BLaER1 treated with 17β-estradiol and CSF1 and Interleukin-3, amounts not matched to agents 10 nM and 100 nM (cell line): ENCODE measurements at regions not wholly inside any gene's neighbourhood (a gene's known extent, or its start where the extent isn't known, plus 50 kb on each side); places are given as distances from the start of the nearest gene placed in this dataset.
"Not testable (repeated sequence)": the region's sequence is repeated elsewhere in the genome, so short reads cannot be mapped to it uniquely, and the experiment has no call there.

ENCODE experiments used
- H3K27ac ChIP-seq, 11 experiments: shearing (Covaris generic); formaldehyde crosslinking; 2 replicates each; pipeline ENCODE4 v1.8.1; 2022
- H3K27me3 ChIP-seq, 11 experiments: shearing (Covaris generic); formaldehyde crosslinking; 2 replicates each; pipeline ENCODE4 v1.8.1; 2022
- H3K36me3 ChIP-seq, 11 experiments: shearing (Covaris generic); formaldehyde crosslinking; 2 replicates each; pipeline ENCODE4 v1.8.1; 2022
- H3K4me1 ChIP-seq, 10 experiments: shearing (Covaris generic); formaldehyde crosslinking; 2 replicates each; pipeline ENCODE4 v1.8.1; 2022
- H3K4me2 ChIP-seq, 11 experiments: shearing (Covaris generic); formaldehyde crosslinking; 2 replicates each; pipeline ENCODE4 v1.8.1; 2022
- H3K4me3 ChIP-seq, 10 experiments: shearing (Covaris generic); formaldehyde crosslinking; 2 replicates each; pipeline ENCODE4 v1.8.1; 2022
- H3K9ac ChIP-seq, 11 experiments: shearing (Covaris generic); formaldehyde crosslinking; 2 replicates each; pipeline ENCODE4 v1.8.1; 2022
- H3K9me3 ChIP-seq, 11 experiments: shearing (Covaris generic); formaldehyde crosslinking; replicated peaks in 1 of 11; 2 replicates each; pipeline ENCODE4 v1.8.1; 2022
- H4K20me1 ChIP-seq, 11 experiments: shearing (Covaris generic); formaldehyde crosslinking; 2 replicates each; pipeline ENCODE4 v1.8.1; 2022
- Cebpa-rat ChIP-seq, 11 experiments: shearing (Covaris generic); IDR thresholded peaks; 2 replicates each; pipeline ENCODE4 v1.8.1; 2022

- no peak overlapping the region for H3K9ac ChIP-seq
- H3K27me3 ChIP-seq = no peaks in the 10 kb centered on the region
- no peaks in the 10 kb centered on the region for H4K20me1 ChIP-seq
- H3K4me2 ChIP-seq = no peak overlapping the region
- H3K4me3 ChIP-seq = no peak overlapping the region
- no peak for TF ChIP-seq Cebpa-rat (IDR thresholded peaks at IDR 0.05)
- no peak overlapping the region for H3K27ac ChIP-seq
- H3K4me1 ChIP-seq = peaks cover 0 to 16% (median 0%) of the 10 kb centered on the region in 10 experiments; a peak in 4 of 20 replicates
- no peaks in the 10 kb centered on the region for H3K9me3 ChIP-seq
- no peaks in the 10 kb centered on the region for H3K36me3 ChIP-seq
These were observed 323.8 kb upstream of the NOX3 start for GRCh38 chr6:155779456-155779855.

- peaks cover 0 to 16% (median 0%) of the 10 kb centered on the region in 10 experiments; a peak in 4 of 20 replicates for H3K4me1 ChIP-seq
These were observed 322.7 kb upstream of the NOX3 start for GRCh38 chr6:155778336-155778735.

GRCh38 chr6:155771822-155772221 is 316.2 kb upstream of the NOX3 start:
- H4K20me1 ChIP-seq = no peaks in the 10 kb centered on the region
- peaks cover 0 to 12% (median 4%) of the 10 kb centered on the region in 11 experiments; a peak in 5 of 22 replicates for H3K9me3 ChIP-seq
- H3K4me2 ChIP-seq = no peak overlapping the region
- H3K27ac ChIP-seq = no peak overlapping the region
- no peak for TF ChIP-seq Cebpa-rat (IDR thresholded peaks at IDR 0.05)
- no peak overlapping the region for H3K9ac ChIP-seq
- H3K36me3 ChIP-seq = no peaks in the 10 kb centered on the region
- H3K27me3 ChIP-seq = no peaks in the 10 kb centered on the region
- H3K4me1 ChIP-seq = no peaks in the 10 kb centered on the region
- no peak overlapping the region for H3K4me3 ChIP-seq

More at GRCh38 chr6:155778336-155778735, 322.7 kb upstream of the NOX3 start:
- TF ChIP-seq Cebpa-rat (IDR thresholded peaks at IDR 0.05) = no peak
- Histone ChIP-seq H4K20me1 (no peaks in the 10 kb centered on the region), H3K36me3 (no peaks in the 10 kb centered on the region), H3K9me3 (no peaks in the 10 kb centered on the region), H3K4me2 (no peak overlapping the region), H3K27ac (no peak overlapping the region), H3K4me3 (no peak overlapping the region), H3K9ac (no peak overlapping the region), H3K27me3 (no peaks in the 10 kb centered on the region)

GRCh38 chr6:155770856-155771255 is 315.2 kb upstream of the NOX3 start:
- H3K36me3 ChIP-seq = no peaks in the 10 kb centered on the region
- no peaks in the 10 kb centered on the region for H3K4me1 ChIP-seq
- H3K27me3 ChIP-seq = no peaks in the 10 kb centered on the region
- no peak overlapping the region for H3K4me3 ChIP-seq
- no peak overlapping the region for H3K27ac ChIP-seq
- peaks cover 0 to 12% (median 4%) of the 10 kb centered on the region in 11 experiments; a peak in 5 of 22 replicates for H3K9me3 ChIP-seq
- no peaks in the 10 kb centered on the region for H4K20me1 ChIP-seq
- H3K9ac ChIP-seq = no peak overlapping the region
- no peak for TF ChIP-seq Cebpa-rat (IDR thresholded peaks at IDR 0.05)
- H3K4me2 ChIP-seq = no peak overlapping the region

GRCh38 chr6:155770313-155770712 is 314.7 kb upstream of the NOX3 start:
- no peak overlapping the region for H3K4me2 ChIP-seq
- TF ChIP-seq Cebpa-rat (IDR thresholded peaks at IDR 0.05) = no peak
- peaks cover 0 to 12% (median 4%) of the 10 kb centered on the region in 11 experiments; a peak in 5 of 22 replicates for H3K9me3 ChIP-seq
- H3K9ac ChIP-seq = no peak overlapping the region
- no peaks in the 10 kb centered on the region for H3K27me3 ChIP-seq
- H3K4me1 ChIP-seq = no peaks in the 10 kb centered on the region
- no peaks in the 10 kb centered on the region for H4K20me1 ChIP-seq
- no peak overlapping the region for H3K27ac ChIP-seq
- H3K36me3 ChIP-seq = no peaks in the 10 kb centered on the region
- H3K4me3 ChIP-seq = no peak overlapping the region

GRCh38 chr6:155765275-155766194 is 309.9 kb upstream of the NOX3 start:
- Histone ChIP-seq H4K20me1 (no peaks in the 10 kb centered on the region), H3K4me2 (no peak overlapping the region), H3K4me1 (no peaks in the 10 kb centered on the region), H3K9ac (no peak overlapping the region), H3K36me3 (no peaks in the 10 kb centered on the region), H3K27ac (no peak overlapping the region), H3K27me3 (no peaks in the 10 kb centered on the region), H3K4me3 (no peak overlapping the region), H3K9me3 (peaks cover 0 to 8% (median 4%) of the 10 kb centered on the region in 11 experiments; a peak in 5 of 22 replicates)
- TF ChIP-seq Cebpa-rat (IDR thresholded peaks at IDR 0.05) = no peak

- H3K27me3 ChIP-seq = no peaks in the 10 kb centered on the region
These were observed 307.0 kb upstream of the NOX3 start for GRCh38 chr6:155762649-155763048.

GRCh38 chr6:155755452-155755851 is 299.8 kb upstream of the NOX3 start:
- H3K4me3 ChIP-seq = no peak overlapping the region
- H3K4me2 ChIP-seq = no peak overlapping the region
- H3K4me1 ChIP-seq = no peaks in the 10 kb centered on the region
- no peak for TF ChIP-seq Cebpa-rat (IDR thresholded peaks at IDR 0.05)
- no peaks in the 10 kb centered on the region for H4K20me1 ChIP-seq
- H3K9me3 ChIP-seq = peaks cover 14 to 28% (median 21%) of the 10 kb centered on the region in 11 experiments
- H3K9ac ChIP-seq = no peak overlapping the region
- H3K27ac ChIP-seq = no peak overlapping the region
- H3K27me3 ChIP-seq = no peaks in the 10 kb centered on the region
- H3K36me3 ChIP-seq = no peaks in the 10 kb centered on the region

More at GRCh38 chr6:155762649-155763048, 307.0 kb upstream of the NOX3 start:
- Histone ChIP-seq H3K27ac (no peak overlapping the region), H3K4me3 (no peak overlapping the region), H3K9ac (no peak overlapping the region), H3K36me3 (no peaks in the 10 kb centered on the region), H4K20me1 (no peaks in the 10 kb centered on the region), H3K4me2 (no peak overlapping the region), H3K9me3 (no peaks in the 10 kb centered on the region), H3K4me1 (no peaks in the 10 kb centered on the region)
- no peak for TF ChIP-seq Cebpa-rat (IDR thresholded peaks at IDR 0.05)

GRCh38 chr6:155748778-155749177 is 293.1 kb upstream of the NOX3 start:
- H3K36me3 ChIP-seq, H3K27me3 ChIP-seq, H3K27ac ChIP-seq, H3K9ac ChIP-seq, H3K4me2 ChIP-seq, H3K4me3 ChIP-seq, H3K4me1 ChIP-seq, H4K20me1 ChIP-seq: not testable (repeated sequence)
- H3K9me3 ChIP-seq = peaks cover 7 to 19% (median 15%) of the 10 kb centered on the region in 11 experiments; a peak in 21 of 22 replicates

GRCh38 chr6:155747491-155747890 is 291.9 kb upstream of the NOX3 start:
- Histone ChIP-seq H3K27ac (no peak overlapping the region), H3K9me3 (peaks cover 0 to 9% (median 8%) of the 10 kb centered on the region in 11 experiments; a peak in 17 of 22 replicates), H4K20me1 (no peaks in the 10 kb centered on the region), H3K4me2 (no peak overlapping the region), H3K9ac (no peak overlapping the region), H3K4me1 (peaks cover 0 to 6% (median 0%) of the 10 kb centered on the region in 10 experiments; a peak in 1 of 20 replicates), H3K4me3 (no peak overlapping the region), H3K36me3 (no peaks in the 10 kb centered on the region), H3K27me3 (no peaks in the 10 kb centered on the region)
- TF ChIP-seq Cebpa-rat (IDR thresholded peaks at IDR 0.05) = no peak
